MG63 (cell line): ENCODE measurements at regions not wholly inside any gene's neighbourhood (a gene's known extent, or its start where the extent isn't known, plus 50 kb on each side); places are given as distances from the start of the nearest gene placed in this dataset.

Experiments
- DNase-seq: peaks from one replicate; pipeline ENCODE4 v3.0.0-alpha.2; 2020
- H3K27me3 ChIP-seq: fragments of 250-450 bp; sonication (Bioruptor Pico); 2 replicates; pipeline ENCODE4 v1.5.1; 2020; ENCODE audit warnings: mild to moderate bottlenecking, moderate library complexity
- H3K36me3 ChIP-seq: fragments of 250-450 bp; sonication (Bioruptor Pico); 2 replicates; pipeline ENCODE4 v1.5.1; 2020; ENCODE audit warnings: mild to moderate bottlenecking, moderate library complexity
- H3K4me3 ChIP-seq: fragments of 250-450 bp; sonication (Bioruptor Pico); 2 replicates; pipeline ENCODE4 v1.5.1; 2020; ENCODE audit warnings: mild to moderate bottlenecking, moderate library complexity
- H3K9me3 ChIP-seq: fragments of 250-450 bp; sonication (Bioruptor Pico); 2 replicates; pipeline ENCODE4 v1.5.1; 2020; ENCODE audit warnings: mild to moderate bottlenecking, moderate library complexity

- Histone ChIP-seq H3K9me3 (no peaks in the 10 kb centered on the region), H3K27me3 (no peaks in the 10 kb centered on the region), H3K4me3 (no peak overlapping the region), H3K36me3 (no peaks in the 10 kb centered on the region)
- DNase-seq: no peak
These were observed 661.8 kb upstream of the HS6ST1 start for GRCh38 chr2:128980475-128980874.

GRCh38 chr2:128981353-128981752, 662.7 kb upstream of the HS6ST1 start:
- H3K4me3 ChIP-seq: no peak overlapping the region
- H3K27me3 ChIP-seq: no peaks in the 10 kb centered on the region
- no peaks in the 10 kb centered on the region for H3K9me3 ChIP-seq
- DNase-seq: no peak
- H3K36me3 ChIP-seq: no peaks in the 10 kb centered on the region

- H3K36me3 ChIP-seq: no peaks in the 10 kb centered on the region
- H3K9me3 ChIP-seq: no peaks in the 10 kb centered on the region
- no peak for DNase-seq
- H3K27me3 ChIP-seq: no peaks in the 10 kb centered on the region
- no peak overlapping the region for H3K4me3 ChIP-seq
These were observed 663.3 kb upstream of the HS6ST1 start for GRCh38 chr2:128982001-128982400.

GRCh38 chr2:128982670-128983069, 664.0 kb upstream of the HS6ST1 start:
- Histone ChIP-seq H3K27me3 (no peaks in the 10 kb centered on the region), H3K9me3 (no peaks in the 10 kb centered on the region), H3K4me3 (no peak overlapping the region), H3K36me3 (no peaks in the 10 kb centered on the region)
- DNase-seq: no peak

- no peaks in the 10 kb centered on the region for H3K36me3 ChIP-seq
- H3K4me3 ChIP-seq: no peak overlapping the region
- H3K27me3 ChIP-seq: no peaks in the 10 kb centered on the region
- no peaks in the 10 kb centered on the region for H3K9me3 ChIP-seq
- no peak for DNase-seq
These were observed 664.4 kb upstream of the HS6ST1 start for GRCh38 chr2:128983094-128983493.

GRCh38 chr2:128984081-128984480, 665.4 kb upstream of the HS6ST1 start:
- Histone ChIP-seq H3K36me3 (no peaks in the 10 kb centered on the region), H3K27me3 (no peaks in the 10 kb centered on the region), H3K9me3 (no peaks in the 10 kb centered on the region), H3K4me3 (no peak overlapping the region)
- DNase-seq: no peak

GRCh38 chr2:128984855-128985254, 666.2 kb upstream of the HS6ST1 start:
- no peaks in the 10 kb centered on the region for H3K27me3 ChIP-seq
- no peaks in the 10 kb centered on the region for H3K36me3 ChIP-seq
- no peak overlapping the region for H3K4me3 ChIP-seq
- no peak for DNase-seq
- no peaks in the 10 kb centered on the region for H3K9me3 ChIP-seq

- Histone ChIP-seq H3K4me3 (no peak overlapping the region), H3K36me3 (no peaks in the 10 kb centered on the region), H3K27me3 (no peaks in the 10 kb centered on the region), H3K9me3 (no peaks in the 10 kb centered on the region)
- no peak for DNase-seq
These were observed 667.5 kb upstream of the HS6ST1 start for GRCh38 chr2:128986026-128986715.

- H3K36me3 ChIP-seq: no peaks in the 10 kb centered on the region
- no peaks in the 10 kb centered on the region for H3K27me3 ChIP-seq
- H3K9me3 ChIP-seq: no peaks in the 10 kb centered on the region
- no peak overlapping the region for H3K4me3 ChIP-seq
- DNase-seq: no peak
These were observed 668.2 kb upstream of the HS6ST1 start for GRCh38 chr2:128986867-128987268.

GRCh38 chr2:128988326-128988725, 669.7 kb upstream of the HS6ST1 start:
- Histone ChIP-seq H3K36me3 (no peaks in the 10 kb centered on the region), H3K4me3 (no peak overlapping the region), H3K9me3 (no peaks in the 10 kb centered on the region), H3K27me3 (no peaks in the 10 kb centered on the region)
- no peak for DNase-seq

GRCh38 chr2:128988967-128989366, 670.3 kb upstream of the HS6ST1 start:
- Histone ChIP-seq H3K9me3 (no peaks in the 10 kb centered on the region), H3K4me3 (no peak overlapping the region), H3K27me3 (no peaks in the 10 kb centered on the region), H3K36me3 (no peaks in the 10 kb centered on the region)
- DNase-seq: no peak

GRCh38 chr2:128995086-128995485, 676.4 kb upstream of the HS6ST1 start:
- Histone ChIP-seq H3K36me3 (no peaks in the 10 kb centered on the region), H3K4me3 (no peak overlapping the region), H3K9me3 (no peaks in the 10 kb centered on the region), H3K27me3 (no peaks in the 10 kb centered on the region)
- no peak for DNase-seq

- Histone ChIP-seq H3K36me3 (no peaks in the 10 kb centered on the region), H3K4me3 (no peak overlapping the region), H3K9me3 (no peaks in the 10 kb centered on the region), H3K27me3 (no peaks in the 10 kb centered on the region)
- DNase-seq: no peak
These were observed 677.4 kb upstream of the HS6ST1 start for GRCh38 chr2:128996078-128996477.

GRCh38 chr2:128997166-128997866, 678.6 kb upstream of the HS6ST1 start:
- Histone ChIP-seq H3K9me3 (no peaks in the 10 kb centered on the region), H3K36me3 (no peaks in the 10 kb centered on the region)
- no peak for DNase-seq

GRCh38 chr2:129001926-129002325, 683.3 kb upstream of the HS6ST1 start:
- Histone ChIP-seq H3K4me3 (no peak overlapping the region), H3K36me3 (no peaks in the 10 kb centered on the region), H3K27me3 (no peaks in the 10 kb centered on the region), H3K9me3 (no peaks in the 10 kb centered on the region)
- DNase-seq: no peak

More at GRCh38 chr2:128997166-128997866, 678.6 kb upstream of the HS6ST1 start:
- H3K27me3 ChIP-seq: no peaks in the 10 kb centered on the region
- H3K4me3 ChIP-seq: no peak overlapping the region

GRCh38 chr2:129002751-129003150, 684.1 kb upstream of the HS6ST1 start:
- Histone ChIP-seq H3K36me3 (no peaks in the 10 kb centered on the region), H3K9me3 (no peaks in the 10 kb centered on the region), H3K27me3 (no peaks in the 10 kb centered on the region), H3K4me3 (no peak overlapping the region)
- DNase-seq: no peak

GRCh38 chr2:129004485-129004884, 685.8 kb upstream of the HS6ST1 start:
- Histone ChIP-seq H3K9me3 (no peaks in the 10 kb centered on the region), H3K27me3 (no peaks in the 10 kb centered on the region), H3K36me3 (no peaks in the 10 kb centered on the region), H3K4me3 (no peak overlapping the region)
- no peak for DNase-seq

- Histone ChIP-seq H3K4me3 (no peak overlapping the region), H3K36me3 (no peaks in the 10 kb centered on the region), H3K9me3 (no peaks in the 10 kb centered on the region), H3K27me3 (no peaks in the 10 kb centered on the region)
- no peak for DNase-seq
These were observed 686.3 kb upstream of the HS6ST1 start for GRCh38 chr2:129004940-129005490.
